ENCODE measurements at regions not wholly inside any gene's neighbourhood (a gene's known extent, or its start where the extent isn't known, plus 50 kb on each side); places are given as distances from the start of the nearest gene placed in this dataset.

GRCh38 chr20:40775561-40776146 is 86.6 kb upstream of the MAFB start:
- H3K27ac ChIP-seq, result no peak overlapping the region
- TF ChIP-seq, protein P1, sequence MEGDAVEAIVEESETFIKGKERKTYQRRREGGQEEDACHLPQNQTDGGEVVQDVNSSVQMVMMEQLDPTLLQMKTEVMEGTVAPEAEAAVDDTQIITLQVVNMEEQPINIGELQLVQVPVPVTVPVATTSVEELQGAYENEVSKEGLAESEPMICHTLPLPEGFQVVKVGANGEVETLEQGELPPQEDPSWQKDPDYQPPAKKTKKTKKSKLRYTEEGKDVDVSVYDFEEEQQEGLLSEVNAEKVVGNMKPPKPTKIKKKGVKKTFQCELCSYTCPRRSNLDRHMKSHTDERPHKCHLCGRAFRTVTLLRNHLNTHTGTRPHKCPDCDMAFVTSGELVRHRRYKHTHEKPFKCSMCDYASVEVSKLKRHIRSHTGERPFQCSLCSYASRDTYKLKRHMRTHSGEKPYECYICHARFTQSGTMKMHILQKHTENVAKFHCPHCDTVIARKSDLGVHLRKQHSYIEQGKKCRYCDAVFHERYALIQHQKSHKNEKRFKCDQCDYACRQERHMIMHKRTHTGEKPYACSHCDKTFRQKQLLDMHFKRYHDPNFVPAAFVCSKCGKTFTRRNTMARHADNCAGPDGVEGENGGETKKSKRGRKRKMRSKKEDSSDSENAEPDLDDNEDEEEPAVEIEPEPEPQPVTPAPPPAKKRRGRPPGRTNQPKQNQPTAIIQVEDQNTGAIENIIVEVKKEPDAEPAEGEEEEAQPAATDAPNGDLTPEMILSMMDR (IDR thresholded peaks at IDR 0.05), result no peak
- no peak overlapping the region for H3K4me3 ChIP-seq
- no peaks in the 10 kb centered on the region for H3K27me3 ChIP-seq
- H3K9me3 ChIP-seq, result no peaks in the 10 kb centered on the region
- H3K36me3 ChIP-seq, result no peaks in the 10 kb centered on the region
- H3K4me1 ChIP-seq, result no peaks in the 10 kb centered on the region
- DNase-seq (ENCODE audit: low spot score), result no peak

GRCh38 chr20:40776466-40777457 is 87.7 kb upstream of the MAFB start:
- H3K27ac ChIP-seq, result no peak overlapping the region
- no peaks in the 10 kb centered on the region for H3K9me3 ChIP-seq
- H3K27me3 ChIP-seq, result no peaks in the 10 kb centered on the region
- no peak for DNase-seq (ENCODE audit: low spot score)
- TF ChIP-seq, protein P1 (IDR thresholded peaks at IDR 0.05), result no peak
- H3K36me3 ChIP-seq, result no peaks in the 10 kb centered on the region
- H3K4me3 ChIP-seq, result no peak overlapping the region
- no peaks in the 10 kb centered on the region for H3K4me1 ChIP-seq

- no peaks in the 10 kb centered on the region for H3K27me3 ChIP-seq
- no peak for DNase-seq (ENCODE audit: low spot score)
- no peaks in the 10 kb centered on the region for H3K4me1 ChIP-seq
- no peaks in the 10 kb centered on the region for H3K9me3 ChIP-seq
- H3K36me3 ChIP-seq, result no peaks in the 10 kb centered on the region
- TF ChIP-seq, protein P1 (IDR thresholded peaks at IDR 0.05), result no peak
- no peak overlapping the region for H3K4me3 ChIP-seq
- no peak overlapping the region for H3K27ac ChIP-seq
Observed at GRCh38 chr20:40777653-40778052, 88.6 kb upstream of the MAFB start.

DNA sequence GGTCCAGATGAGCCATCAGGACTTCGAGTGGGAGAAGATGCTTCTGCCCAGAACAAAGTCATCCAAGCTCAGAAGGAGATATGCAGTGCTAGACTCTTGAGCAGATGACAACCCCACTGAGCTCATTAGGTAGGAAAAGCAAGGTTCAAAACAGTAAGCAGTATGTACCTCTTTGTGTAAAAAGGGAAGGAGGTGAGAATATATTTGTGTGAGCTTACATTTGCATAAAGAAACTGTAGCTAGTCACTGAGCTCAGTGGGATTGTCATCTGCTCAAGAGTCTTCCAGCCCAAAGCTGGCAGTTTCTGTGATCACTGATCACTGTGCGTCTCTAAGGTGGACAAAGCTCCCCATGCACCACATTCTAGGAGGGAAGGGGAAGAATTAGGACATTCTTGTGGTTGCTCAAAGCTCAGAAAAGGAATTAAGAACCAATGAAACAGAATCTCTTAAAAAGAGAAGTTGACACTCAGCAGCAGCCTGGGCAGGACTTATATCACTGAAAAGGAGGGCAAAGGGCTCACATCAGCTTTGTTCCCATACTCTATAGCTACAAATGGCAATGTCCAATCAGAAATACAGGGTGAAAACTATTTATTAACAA is 90.0 kb upstream of the MAFB start:
- Histone ChIP-seq H3K36me3 (no peaks in the 10 kb centered on the region), H3K27me3 (no peaks in the 10 kb centered on the region), H3K4me1 (no peaks in the 10 kb centered on the region), H3K27ac (no peak overlapping the region), H3K4me3 (no peak overlapping the region), H3K9me3 (no peaks in the 10 kb centered on the region)
- DNase-seq (ENCODE audit: low spot score), result no peak
- TF ChIP-seq, protein P1 (IDR thresholded peaks at IDR 0.05), result no peak

DNA sequence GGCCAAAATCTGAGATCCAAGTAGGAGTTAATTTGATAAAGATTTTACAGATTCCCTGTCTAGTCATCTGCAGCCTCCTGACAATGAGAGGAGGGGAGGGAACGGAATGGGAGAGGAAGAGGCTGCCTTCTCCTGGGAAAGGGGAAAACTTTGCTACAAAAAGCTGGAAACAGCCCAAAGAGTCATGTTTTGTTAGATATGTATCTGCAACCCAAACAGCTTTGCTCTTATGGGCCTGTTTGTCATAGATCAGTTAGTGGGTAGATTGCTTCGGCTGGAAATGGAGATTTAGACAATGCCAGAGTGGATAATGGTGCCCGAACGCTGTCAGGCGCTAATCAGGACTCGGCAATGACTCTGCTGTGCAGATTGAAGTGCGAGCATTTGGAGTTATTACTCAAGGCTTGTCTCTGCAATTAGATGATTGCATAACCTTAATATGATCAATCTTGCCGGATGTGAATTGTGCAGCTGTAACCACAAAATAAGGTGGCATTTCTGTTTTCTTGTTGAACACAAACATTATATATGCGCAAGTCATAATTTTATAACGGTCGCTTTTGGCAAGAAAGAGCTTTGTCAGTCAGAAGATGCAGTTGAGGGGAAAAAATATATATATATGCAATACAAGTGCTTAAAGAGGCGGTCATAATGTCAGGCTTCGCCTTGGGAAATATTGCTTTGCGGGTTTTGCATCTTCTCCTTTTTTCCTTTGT is 92.4 kb upstream of the MAFB start:
- Histone ChIP-seq H3K36me3 (no peaks in the 10 kb centered on the region), H3K4me3 (no peak overlapping the region), H3K27me3 (no peaks in the 10 kb centered on the region), H3K27ac (no peak overlapping the region), H3K9me3 (no peaks in the 10 kb centered on the region), H3K4me1 (no peaks in the 10 kb centered on the region)
- DNase-seq (ENCODE audit: low spot score), result no peak
- TF ChIP-seq, protein P1 (IDR thresholded peaks at IDR 0.05), result no peak

All from right atrium auricular region (tissue), 2 donors.